Naive B cell (primary cell): ENCODE measurements at regions not wholly inside any gene's neighbourhood (a gene's known extent, or its start where the extent isn't known, plus 50 kb on each side); places are given as distances from the start of the nearest gene placed in this dataset.

ENCODE experiments used
- ATAC-seq, 2 donors: fragments of 150-1000 bp; cut with Tn5 transposase; 2 replicates each; pipeline ENCODE4 v1.10.0; 2021; ENCODE audit warnings: low read depth in 2 of 2, mild to moderate bottlenecking in 2 of 2, moderate library complexity in 2 of 2
- DNase-seq: peaks from one replicate; pipeline ENCODE4 v3.0.0; 2022
- H3K27ac Mint-ChIP-seq, 6 donors: one replicate each; pipeline ENCODE4 v1.8.0; 2020 to 2022; ENCODE audit warnings: mild to moderate bottlenecking in 6 of 6, mixed read lengths in 6 of 6, moderate library complexity in 5 of 6, inconsistent platforms in 2 of 6
- H3K27me3 Mint-ChIP-seq, 3 donors: one replicate each; pipeline ENCODE4 v1.8.0; 2021 to 2022; ENCODE audit warnings: mixed read lengths in 3 of 3, mild to moderate bottlenecking in 1 of 3
- H3K36me3 Mint-ChIP-seq, 2 donors: one replicate each; pipeline ENCODE4 v1.8.0; 2020 to 2022; ENCODE audit warnings: mixed read lengths in 2 of 2, inconsistent platforms in 1 of 2, mild to moderate bottlenecking in 1 of 2
- H3K4me1 Mint-ChIP-seq, 3 donors: one replicate each; pipeline ENCODE4 v1.8.0; 2020 to 2022; ENCODE audit warnings: mixed read lengths in 3 of 3, inconsistent platforms in 1 of 3, mild to moderate bottlenecking in 1 of 3, moderate library complexity in 1 of 3
- H3K4me3 Mint-ChIP-seq, 8 donors: one replicate each; pipeline ENCODE4 v1.8.0; 2020 to 2022; ENCODE audit warnings: mild to moderate bottlenecking in 8 of 8, mixed read lengths in 8 of 8, moderate library complexity in 8 of 8, inconsistent platforms in 2 of 8
- H3K9me3 Mint-ChIP-seq, 7 donors: one replicate each; pipeline ENCODE4 v1.8.0; 2020 to 2022; ENCODE audit warnings: mixed read lengths in 7 of 7, mild to moderate bottlenecking in 5 of 7, inconsistent platforms in 2 of 7, moderate library complexity in 1 of 7

GRCh38 chr14:51188566-51189185, 51.4 kb upstream of the TMX1 start:
- ATAC-seq (no peak), DNase-seq (no peak)
- Mint-ChIP-seq H3K27ac (no peak overlapping the region), H3K27me3 (peaks cover 0 to 3% (median 0%) of the 10 kb centered on the region in 3 donors), H3K9me3 (peaks cover 0 to 7% (median 5%) of the 10 kb centered on the region in 7 donors), H3K4me3 (no peak overlapping the region), H3K36me3 (no peaks in the 10 kb centered on the region), H3K4me1 (peaks cover 0 to 10% (median 6%) of the 10 kb centered on the region in 3 donors)

- H3K27me3 Mint-ChIP-seq = peaks cover 0 to 3% (median 0%) of the 10 kb centered on the region in 3 donors
- H3K27ac Mint-ChIP-seq = no peak overlapping the region
- DNase-seq (no peak), ATAC-seq (no peak)
- no peaks in the 10 kb centered on the region for H3K36me3 Mint-ChIP-seq
- peaks cover 0 to 5% (median 3%) of the 10 kb centered on the region in 7 donors for H3K9me3 Mint-ChIP-seq
- H3K4me1 Mint-ChIP-seq = peaks cover 0 to 10% (median 6%) of the 10 kb centered on the region in 3 donors
- H3K4me3 Mint-ChIP-seq = no peak overlapping the region
Measured at GRCh38 chr14:51189600-51190376, 50.3 kb upstream of the TMX1 start.
